NB4 (cell line): ENCODE measurements at regions not wholly inside any gene's neighbourhood (a gene's known extent, or its start where the extent isn't known, plus 50 kb on each side); places are given as distances from the start of the nearest gene placed in this dataset.

Experiments used
- DNase-seq: peaks from one replicate; pipeline ENCODE4 v3.0.0; 2010; ENCODE audit warnings: low read depth
- H3K4me3 ChIP-seq: one replicate; pipeline ENCODE4 v1.5.1; 2011; ENCODE audit warnings: mild to moderate bottlenecking, low read depth, low read length, moderate library complexity
- MYC ChIP-seq: IDR thresholded peaks from 2 replicates; pipeline ENCODE4 v1.6.1; 2011; ENCODE audit warnings: low read depth, low read length
- POLR2A ChIP-seq: IDR thresholded peaks from 2 replicates; pipeline ENCODE4 v1.6.1; 2011; ENCODE audit warnings: mild to moderate bottlenecking; ENCODE audit not compliant: insufficient read length; ENCODE audit errors: extremely low read depth
- TF ChIP-seq, protein P1 (sequence below): IDR thresholded peaks from 2 replicates; pipeline ENCODE4 v1.6.1; 2011; ENCODE audit warnings: low read depth, low read length
- TF ChIP-seq, protein P2 (sequence below): IDR thresholded peaks from one replicate; pipeline ENCODE4 v1.5.1; 2012; ENCODE audit warnings: low read depth, low read length

DNA sequence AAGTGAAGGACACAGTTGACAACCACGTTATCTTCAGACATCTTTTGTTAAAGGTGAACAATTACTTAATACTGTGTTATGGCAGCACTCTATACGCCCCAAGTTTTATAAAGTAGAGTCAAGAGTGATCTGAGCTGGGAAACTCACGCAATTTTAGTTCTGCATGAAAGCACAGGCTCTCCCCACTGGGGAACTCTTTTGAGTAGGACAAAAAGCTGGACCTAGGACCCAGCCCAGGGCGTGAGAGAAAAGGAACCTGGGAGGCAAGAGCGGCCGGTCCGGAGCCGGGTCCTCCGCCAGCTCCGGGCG, 152.6 kb upstream of the SLC4A4 start:
- H3K4me3 ChIP-seq = no peak overlapping the region
- TF ChIP-seq, protein P1, sequence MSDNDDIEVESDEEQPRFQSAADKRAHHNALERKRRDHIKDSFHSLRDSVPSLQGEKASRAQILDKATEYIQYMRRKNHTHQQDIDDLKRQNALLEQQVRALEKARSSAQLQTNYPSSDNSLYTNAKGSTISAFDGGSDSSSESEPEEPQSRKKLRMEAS = no peak
- TF ChIP-seq MYC = no peak
- TF ChIP-seq, protein P2, sequence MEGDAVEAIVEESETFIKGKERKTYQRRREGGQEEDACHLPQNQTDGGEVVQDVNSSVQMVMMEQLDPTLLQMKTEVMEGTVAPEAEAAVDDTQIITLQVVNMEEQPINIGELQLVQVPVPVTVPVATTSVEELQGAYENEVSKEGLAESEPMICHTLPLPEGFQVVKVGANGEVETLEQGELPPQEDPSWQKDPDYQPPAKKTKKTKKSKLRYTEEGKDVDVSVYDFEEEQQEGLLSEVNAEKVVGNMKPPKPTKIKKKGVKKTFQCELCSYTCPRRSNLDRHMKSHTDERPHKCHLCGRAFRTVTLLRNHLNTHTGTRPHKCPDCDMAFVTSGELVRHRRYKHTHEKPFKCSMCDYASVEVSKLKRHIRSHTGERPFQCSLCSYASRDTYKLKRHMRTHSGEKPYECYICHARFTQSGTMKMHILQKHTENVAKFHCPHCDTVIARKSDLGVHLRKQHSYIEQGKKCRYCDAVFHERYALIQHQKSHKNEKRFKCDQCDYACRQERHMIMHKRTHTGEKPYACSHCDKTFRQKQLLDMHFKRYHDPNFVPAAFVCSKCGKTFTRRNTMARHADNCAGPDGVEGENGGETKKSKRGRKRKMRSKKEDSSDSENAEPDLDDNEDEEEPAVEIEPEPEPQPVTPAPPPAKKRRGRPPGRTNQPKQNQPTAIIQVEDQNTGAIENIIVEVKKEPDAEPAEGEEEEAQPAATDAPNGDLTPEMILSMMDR = no peak
- no peak for TF ChIP-seq POLR2A
- DNase-seq = no peak

DNA sequence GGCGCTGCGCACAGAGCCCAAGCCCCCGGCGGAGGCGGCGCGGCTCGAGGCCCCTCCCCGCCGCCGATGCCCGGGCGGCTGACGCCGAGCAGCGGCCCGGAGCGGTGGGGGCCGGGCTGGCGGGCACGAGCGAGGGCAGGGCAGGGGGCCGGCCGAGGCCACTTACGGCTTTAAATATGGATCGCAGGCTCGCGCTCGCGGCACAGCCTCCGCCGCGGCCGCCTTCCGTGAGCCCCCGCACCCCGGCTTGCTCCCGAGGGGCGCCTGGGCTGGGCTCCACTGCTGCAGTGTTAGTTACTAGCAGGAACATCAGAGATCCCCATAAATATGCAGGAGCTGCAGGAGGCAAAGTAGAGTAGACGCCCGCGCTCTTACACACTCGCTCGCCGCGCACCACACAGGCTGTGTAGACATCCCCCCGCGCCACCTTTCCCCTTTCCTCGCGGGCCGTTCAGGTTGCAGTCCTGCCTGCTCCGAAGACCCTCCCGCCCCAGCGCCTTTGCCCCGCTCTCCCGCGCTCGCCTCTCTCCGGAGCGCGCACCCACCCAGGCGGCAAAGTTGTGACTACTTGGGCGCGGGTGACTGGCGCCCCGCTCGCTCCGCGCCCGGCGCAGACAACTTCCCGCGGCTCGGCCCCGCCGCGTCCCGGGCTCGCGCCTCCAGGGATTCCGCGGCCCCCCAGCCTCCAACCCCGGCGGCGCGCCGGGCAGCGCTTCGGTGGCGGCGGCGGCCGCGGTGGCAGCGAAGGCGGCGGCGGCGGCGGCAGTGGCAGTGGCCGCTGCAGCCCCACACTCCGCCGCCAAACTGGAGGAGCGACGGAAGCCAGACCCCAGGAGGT, 152.0 kb upstream of the SLC4A4 start:
- DNase-seq = no peak
- TF ChIP-seq, protein P1 = no peak
- TF ChIP-seq MYC (no peak), POLR2A (no peak)
- TF ChIP-seq, protein P2 = no peak
- H3K4me3 ChIP-seq = no peak overlapping the region

DNA sequence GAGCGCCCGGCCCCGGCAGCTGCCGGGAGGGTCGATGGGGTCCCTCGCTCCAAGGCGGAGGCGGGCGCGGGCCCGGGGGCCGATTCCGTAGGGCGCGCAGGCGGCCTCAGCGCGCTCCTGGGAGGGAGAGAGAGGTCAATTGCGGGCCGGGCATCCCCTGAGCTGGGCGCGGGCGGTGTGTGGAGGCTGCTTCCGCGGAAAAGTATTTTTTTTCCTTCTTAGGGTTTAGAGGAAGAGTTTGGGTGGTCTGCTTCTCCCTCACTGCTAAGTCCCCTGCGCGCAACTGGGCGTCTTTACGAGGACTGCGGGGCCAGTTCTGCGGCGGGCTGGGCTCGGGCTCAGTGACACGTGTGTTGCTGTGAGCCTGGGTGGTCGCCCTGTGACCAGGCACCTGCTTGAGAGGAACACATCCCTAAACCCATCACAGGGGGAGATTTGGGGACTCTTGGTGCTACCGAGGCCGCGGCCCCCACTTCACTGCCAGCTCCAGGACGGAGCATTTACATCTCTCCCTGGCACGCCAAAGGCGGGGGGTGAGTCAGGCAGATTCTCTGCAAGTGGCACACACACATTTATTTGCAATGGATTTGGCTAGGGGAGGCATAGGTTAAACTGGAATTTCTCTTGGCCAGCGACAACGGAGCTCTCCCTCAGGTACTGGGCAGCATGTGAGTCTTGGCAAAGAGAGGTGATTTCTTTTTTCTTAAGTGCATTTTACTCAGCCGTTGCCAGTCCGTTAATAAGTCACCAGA, 151.2 kb upstream of the SLC4A4 start:
- DNase-seq = no peak
- no peak for TF ChIP-seq MYC
- no peak for TF ChIP-seq POLR2A
- TF ChIP-seq, protein P1 = no peak
- TF ChIP-seq, protein P2 = no peak
- H3K4me3 ChIP-seq = no peak overlapping the region

DNA sequence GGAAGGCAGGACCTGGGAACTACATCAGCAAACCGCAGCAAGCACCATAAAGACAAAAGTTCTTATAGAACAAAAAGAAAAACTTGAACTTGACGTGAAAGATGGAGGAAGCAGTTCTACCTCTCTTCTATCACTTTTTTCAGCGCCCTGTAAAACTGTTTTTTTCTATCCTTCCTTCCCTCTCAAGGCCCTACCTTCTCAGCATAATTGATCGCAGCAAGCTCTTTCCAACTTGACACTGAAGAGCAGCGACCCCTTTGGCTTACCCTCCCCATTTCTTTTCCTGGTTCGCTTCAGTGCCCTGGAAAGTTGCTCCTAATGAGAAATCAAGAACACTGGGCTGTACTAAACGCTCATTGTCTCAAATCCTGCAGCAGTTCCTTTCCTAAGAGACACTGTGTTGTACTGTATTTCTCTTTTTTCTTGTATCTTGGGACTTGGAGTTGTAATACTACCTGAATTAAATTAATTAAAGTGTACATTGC, 150.6 kb upstream of the SLC4A4 start:
- DNase-seq = no peak
- H3K4me3 ChIP-seq = no peak overlapping the region
- TF ChIP-seq POLR2A (no peak), MYC (no peak)
- TF ChIP-seq, protein P1 = no peak
- TF ChIP-seq, protein P2 = no peak

DNA sequence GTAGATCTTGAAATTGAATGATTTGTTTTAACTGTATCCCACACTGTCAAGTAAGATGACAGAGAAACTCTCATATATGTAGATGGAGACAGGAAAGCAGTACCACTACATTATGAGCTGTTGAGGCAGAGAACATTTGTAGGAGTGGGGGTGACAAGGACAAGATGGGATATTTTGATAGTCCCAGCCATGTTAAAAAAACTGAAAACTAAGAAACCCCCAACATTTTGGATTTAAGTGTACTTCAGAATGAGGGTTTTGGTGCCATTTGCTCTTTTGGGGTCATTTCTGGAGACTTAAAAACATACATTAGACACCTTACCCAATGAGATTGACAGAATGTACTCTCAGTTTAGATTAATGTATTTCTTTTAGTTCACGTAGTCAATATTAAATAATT, 149.9 kb upstream of the SLC4A4 start:
- TF ChIP-seq, protein P1 = no peak
- TF ChIP-seq POLR2A = no peak
- TF ChIP-seq, protein P2 = no peak
- no peak for TF ChIP-seq MYC
- no peak overlapping the region for H3K4me3 ChIP-seq
- no peak for DNase-seq
